Spleen (tissue), 7 donors: ENCODE measurements at regions not wholly inside any gene's neighbourhood (a gene's known extent, or its start where the extent isn't known, plus 50 kb on each side); places are given as distances from the start of the nearest gene placed in this dataset.

Experiments used
- CTCF ChIP-seq, 11 experiments: fragments of 200-600 bp in 7 of 11; fragments of 450-650 bp in 4 of 11; sonication (generic) in 4 of 11; IDR thresholded peaks in 8 of 11; conservative IDR thresholded peaks in 3 of 11; 1 replicate in 7 of 11; 2 replicates in 4 of 11; pipeline versions ENCODE4 v1.4.0 to v1.8.0; 2016 to 2021; ENCODE audit warnings: antibody characterized with exemption in 11 of 11, inconsistent platforms in 4 of 11, mild to moderate bottlenecking in 1 of 11
- POLR2A ChIP-seq, 3 donors: fragments of 450-650 bp; IDR thresholded peaks; one replicate each; pipeline ENCODE4 v1.5.1; 2017; ENCODE audit warnings: antibody characterized with exemption in 3 of 3, mild to moderate bottlenecking in 1 of 3
- POLR2AphosphoS5 ChIP-seq, 3 donors: sonication (generic); formaldehyde crosslinking; IDR thresholded peaks; one replicate each; pipeline ENCODE4 v1.5.1; 2017; ENCODE audit warnings: antibody characterized with exemption in 3 of 3
- donor health status: DM: no; HTN: no; CAD: no; lungs with moderate emphysema.
- donor health status: DM: no; HTN: no; CAD: no.
- donor health status: DM: no; HTN: no; CAD: no.

GRCh38 chr11:105328061-105328460 lies 188.5 kb upstream of the CARD18 start:
- TF ChIP-seq POLR2AphosphoS5 (IDR thresholded peaks at IDR 0.05) (no peak), CTCF (IDR thresholded peaks at IDR 0.05 in 8 of 11, conservative IDR thresholded peaks at IDR 0.05 in 3 of 11) (no peak), POLR2A (IDR thresholded peaks at IDR 0.05) (no peak)
